Colonic mucosa (tissue), 4 donors: ENCODE measurements at regions not wholly inside any gene's neighbourhood (a gene's known extent, or its start where the extent isn't known, plus 50 kb on each side); places are given as distances from the start of the nearest gene placed in this dataset.

Experiments used
- DNase-seq: peaks from one replicate; pipeline ENCODE4 v3.0.0-alpha.2; 2020
- H3K27ac ChIP-seq: fragments of 200-600 bp; one replicate; pipeline ENCODE4 v1.8.0; 2021
- H3K27me3 ChIP-seq: fragments of 200-600 bp; one replicate; pipeline ENCODE4 v1.8.0; 2021
- H3K36me3 ChIP-seq: fragments of 200-600 bp; one replicate; pipeline ENCODE4 v1.8.0; 2021
- H3K4me1 ChIP-seq: fragments of 200-600 bp; one replicate; pipeline ENCODE4 v1.8.0; 2021; ENCODE audit warnings: mild to moderate bottlenecking
- H3K4me3 ChIP-seq: fragments of 200-600 bp; one replicate; pipeline ENCODE4 v1.8.0; 2021
- H3K9ac ChIP-seq, 2 donors: one replicate each; pipeline ENCODE4 v1.7.0; 2013; ENCODE audit warnings: control low read depth in 2 of 2, low read depth in 2 of 2, low read length in 2 of 2
- H3K9me3 ChIP-seq: fragments of 200-600 bp; one replicate; pipeline ENCODE4 v1.8.0; 2021
- CTCF ChIP-seq: fragments of 200-600 bp; IDR thresholded peaks from one replicate; pipeline ENCODE4 v1.8.0; 2022; ENCODE audit warnings: antibody characterized with exemption, mild to moderate bottlenecking
- intact Hi-C: fragments of 100-400 bp; cut with DNase I; formaldehyde crosslinking; loops from one replicate; pipeline ENCODE4 v1.14.1; 2022
- donor health status: healthy.
- donor health status: DM: no; HTN: no; CAD: no.
- donor health status: DM: no; HTN: no; CAD: no.

- no peaks in the 10 kb centered on the region for H3K27me3 ChIP-seq
- no peaks in the 10 kb centered on the region for H3K9me3 ChIP-seq
- no peak overlapping the region for H3K4me3 ChIP-seq
- no peak overlapping the region for H3K27ac ChIP-seq
- H3K9ac ChIP-seq = no peak overlapping the region
- TF ChIP-seq CTCF = no peak
- H3K36me3 ChIP-seq = no peaks in the 10 kb centered on the region
- no peak for DNase-seq
- intact Hi-C loops = no loop called here
- H3K4me1 ChIP-seq = no peaks in the 10 kb centered on the region
Observed at GRCh38 chr6:67735623-67736022, 899.5 kb upstream of the ADGRB3 start.

GRCh38 chr6:67722861-67723261 lies 912.2 kb upstream of the ADGRB3 start:
- H3K9ac ChIP-seq = no peak overlapping the region
- H3K4me1 ChIP-seq = no peaks in the 10 kb centered on the region
- H3K36me3 ChIP-seq = no peaks in the 10 kb centered on the region
- intact Hi-C loops = no loop called here
- DNase-seq = no peak
- H3K4me3 ChIP-seq = no peak overlapping the region
- TF ChIP-seq CTCF = no peak
- no peaks in the 10 kb centered on the region for H3K9me3 ChIP-seq
- no peak overlapping the region for H3K27ac ChIP-seq
- no peaks in the 10 kb centered on the region for H3K27me3 ChIP-seq

GRCh38 chr6:67717281-67717680 lies 917.8 kb upstream of the ADGRB3 start:
- Histone ChIP-seq H3K4me3 (no peak overlapping the region), H3K4me1 (no peaks in the 10 kb centered on the region), H3K9me3 (no peaks in the 10 kb centered on the region), H3K27me3 (no peaks in the 10 kb centered on the region), H3K9ac (no peak overlapping the region), H3K36me3 (no peaks in the 10 kb centered on the region), H3K27ac (no peak overlapping the region)
- no peak for DNase-seq
- intact Hi-C loops = no loop called here
- TF ChIP-seq CTCF = no peak

GRCh38 chr6:67706388-67706787 lies 928.7 kb upstream of the ADGRB3 start:
- intact Hi-C loops = no loop called here
- Histone ChIP-seq H3K9ac (no peak overlapping the region), H3K4me3 (no peak overlapping the region), H3K27ac (no peak overlapping the region), H3K27me3 (no peaks in the 10 kb centered on the region), H3K4me1 (no peaks in the 10 kb centered on the region), H3K9me3 (no peaks in the 10 kb centered on the region), H3K36me3 (no peaks in the 10 kb centered on the region)
- no peak for TF ChIP-seq CTCF
- no peak for DNase-seq

GRCh38 chr6:67698534-67698933 lies 936.5 kb upstream of the ADGRB3 start:
- Histone ChIP-seq H3K27me3 (no peaks in the 10 kb centered on the region), H3K9me3 (no peaks in the 10 kb centered on the region), H3K4me1 (no peaks in the 10 kb centered on the region), H3K27ac (no peak overlapping the region), H3K9ac (no peak overlapping the region), H3K4me3 (no peak overlapping the region), H3K36me3 (no peaks in the 10 kb centered on the region)
- DNase-seq = no peak
- intact Hi-C loops = no loop called here
- TF ChIP-seq CTCF = no peak

GRCh38 chr6:67694127-67694526 lies 941.0 kb upstream of the ADGRB3 start:
- intact Hi-C loops = no loop called here
- Histone ChIP-seq H3K9ac (no peak overlapping the region), H3K27ac (no peak overlapping the region), H3K27me3 (no peaks in the 10 kb centered on the region), H3K4me1 (no peaks in the 10 kb centered on the region), H3K36me3 (no peaks in the 10 kb centered on the region), H3K4me3 (no peak overlapping the region), H3K9me3 (no peaks in the 10 kb centered on the region)
- no peak for TF ChIP-seq CTCF
- DNase-seq = no peak
